GM23338 (cell line): ENCODE measurements at regions not wholly inside any gene's neighbourhood (a gene's known extent, or its start where the extent isn't known, plus 50 kb on each side); places are given as distances from the start of the nearest gene placed in this dataset.

Experiments
- ATAC-seq: fragments of 200-7000 bp; cut with Tn5 transposase; 3 replicates; pipeline ENCODE4 v1.9.1; 2020
- DNase-seq: peaks from one replicate; pipeline ENCODE4 v3.0.0-alpha.2; 2015; ENCODE audit warnings: low spot score
- H2AFZ ChIP-seq: fragments of 200-600 bp; sonication (generic); 2 replicates; pipeline ENCODE4 v1.8.0; 2016; ENCODE audit warnings: antibody characterized with exemption, mild to moderate bottlenecking, moderate library complexity
- H3F3A ChIP-seq: fragments of 200-600 bp; sonication (generic); replicated peaks from 2 replicates; pipeline ENCODE4 v1.8.0; 2017; ENCODE audit warnings: antibody characterized with exemption, mixed run types, low read depth
- H3K27ac ChIP-seq: fragments of 200-600 bp; sonication (generic); 2 replicates; pipeline ENCODE4 v1.6.1; 2016; ENCODE audit warnings: low read depth
- H3K27me3 ChIP-seq: fragments of 200-600 bp; sonication (generic); 2 replicates; pipeline ENCODE4 v1.8.0; 2016; ENCODE audit warnings: mild to moderate bottlenecking, mixed run types, moderate library complexity; ENCODE audit not compliant: insufficient read depth
- H3K36me3 ChIP-seq: fragments of 200-600 bp; sonication (generic); 2 replicates; pipeline ENCODE4 v1.8.0; 2016; ENCODE audit warnings: mild to moderate bottlenecking; ENCODE audit not compliant: insufficient read depth
- H3K4me1 ChIP-seq: fragments of 200-600 bp; sonication (generic); 2 replicates; pipeline ENCODE4 v1.8.0; 2016; ENCODE audit warnings: mild to moderate bottlenecking, moderate library complexity; ENCODE audit not compliant: insufficient read depth
- H3K4me2 ChIP-seq: fragments of 200-600 bp; sonication (generic); 2 replicates; pipeline ENCODE4 v1.7.1; 2017; ENCODE audit warnings: mixed run types
- H3K4me3 ChIP-seq: fragments of 200-600 bp; sonication (generic); 2 replicates; pipeline ENCODE4 v1.6.1; 2016; ENCODE audit warnings: mixed run types
- H3K79me2 ChIP-seq: fragments of 200-600 bp; sonication (generic); replicated peaks from 2 replicates; pipeline ENCODE4 v1.8.0; 2017; ENCODE audit warnings: mild to moderate bottlenecking; ENCODE audit not compliant: insufficient read depth
- H3K9me2 ChIP-seq: fragments of 200-600 bp; sonication (generic); 2 replicates; pipeline ENCODE4 v1.8.0; 2017; ENCODE audit not compliant: insufficient read depth
- H4K20me1 ChIP-seq: fragments of 200-600 bp; sonication (generic); replicated peaks from 2 replicates; pipeline ENCODE4 v1.8.0; 2017; ENCODE audit warnings: mild to moderate bottlenecking; ENCODE audit not compliant: insufficient read depth
- H3K27ac Mint-ChIP-seq: 2 replicates; pipeline ENCODE4 v1.8.0; 2020; ENCODE audit warnings: inconsistent platforms, mild to moderate bottlenecking, moderate library complexity, mixed read lengths
- H3K27me3 Mint-ChIP-seq: 3 replicates; pipeline ENCODE4 v1.8.0; 2022; ENCODE audit warnings: low read depth, mild to moderate bottlenecking, moderate library complexity, mixed read lengths, inconsistent platforms; ENCODE audit not compliant: insufficient read depth, poor library complexity
- H3K36me3 Mint-ChIP-seq: 3 replicates; pipeline ENCODE4 v1.8.0; 2021; ENCODE audit warnings: low read depth, mild to moderate bottlenecking, inconsistent platforms, moderate library complexity, mixed read lengths
- H3K4me1 Mint-ChIP-seq: 3 replicates; pipeline ENCODE4 v1.8.0; 2020; ENCODE audit warnings: mild to moderate bottlenecking, inconsistent platforms, mixed read lengths
- H3K4me3 Mint-ChIP-seq: 3 replicates; pipeline ENCODE4 v1.8.0; 2021; ENCODE audit warnings: moderate library complexity, mild to moderate bottlenecking, inconsistent platforms, mixed read lengths
- H3K9me3 Mint-ChIP-seq: 3 replicates; pipeline ENCODE4 v1.8.0; 2020; ENCODE audit warnings: moderate library complexity, mild to moderate bottlenecking, inconsistent platforms, mixed read lengths
- EZH2phosphoT487 ChIP-seq: fragments of 200-600 bp; sonication (generic); IDR thresholded peaks from one replicate; pipeline ENCODE4 v1.8.1; 2018; ENCODE audit warnings: antibody characterized with exemption; ENCODE audit not compliant: unreplicated experiment
- NANOG ChIP-seq: IDR thresholded peaks from 2 replicates; pipeline ENCODE4 v1.6.1; 2016; ENCODE audit warnings: antibody characterized with exemption, borderline replicate concordance
- POLR2AphosphoS5 ChIP-seq: IDR thresholded peaks from 2 replicates; pipeline ENCODE4 v1.6.1; 2016; ENCODE audit warnings: antibody characterized with exemption, low read depth
- STAT1 ChIP-seq: IDR thresholded peaks from one replicate; pipeline ENCODE4 v1.6.1; 2016; ENCODE audit warnings: antibody characterized with exemption; ENCODE audit not compliant: unreplicated experiment
- TF ChIP-seq, protein P1 (sequence below): IDR thresholded peaks from 2 replicates; pipeline ENCODE4 v1.6.1; 2016; ENCODE audit warnings: antibody characterized with exemption
- TF ChIP-seq, protein P2 (sequence below): fragments of 250-450 bp; sonication (Bioruptor Pico); IDR thresholded peaks from 2 replicates; pipeline ENCODE4 v1.5.0; 2020; ENCODE audit warnings: mild to moderate bottlenecking, moderate library complexity

DNA sequence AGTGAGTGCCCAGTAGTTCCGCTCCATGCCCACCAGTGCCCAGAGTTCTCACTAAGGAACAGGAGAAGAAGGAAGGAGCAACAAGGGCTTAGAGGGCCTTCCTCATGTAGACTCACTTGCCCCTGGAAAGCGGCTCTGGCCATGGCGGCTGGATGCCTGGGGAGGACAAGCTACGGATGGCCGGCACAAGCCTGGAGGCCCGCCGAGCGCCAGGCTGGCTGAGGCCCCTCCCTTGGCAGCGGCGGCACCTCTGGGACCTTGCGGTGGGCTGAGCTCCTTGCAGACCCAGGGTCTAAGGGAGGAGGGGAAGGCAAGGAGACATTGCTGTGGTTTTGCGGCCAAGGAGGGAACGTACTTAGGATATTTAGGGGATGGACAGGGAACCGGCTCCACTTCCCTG, 160.1 kb downstream of the SALL1 start (continued):
- TF ChIP-seq NANOG (no peak), POLR2AphosphoS5 (no peak), EZH2phosphoT487 (no peak)
- TF ChIP-seq, protein P1, sequence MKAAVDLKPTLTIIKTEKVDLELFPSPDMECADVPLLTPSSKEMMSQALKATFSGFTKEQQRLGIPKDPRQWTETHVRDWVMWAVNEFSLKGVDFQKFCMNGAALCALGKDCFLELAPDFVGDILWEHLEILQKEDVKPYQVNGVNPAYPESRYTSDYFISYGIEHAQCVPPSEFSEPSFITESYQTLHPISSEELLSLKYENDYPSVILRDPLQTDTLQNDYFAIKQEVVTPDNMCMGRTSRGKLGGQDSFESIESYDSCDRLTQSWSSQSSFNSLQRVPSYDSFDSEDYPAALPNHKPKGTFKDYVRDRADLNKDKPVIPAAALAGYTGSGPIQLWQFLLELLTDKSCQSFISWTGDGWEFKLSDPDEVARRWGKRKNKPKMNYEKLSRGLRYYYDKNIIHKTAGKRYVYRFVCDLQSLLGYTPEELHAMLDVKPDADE = no peak

DNA sequence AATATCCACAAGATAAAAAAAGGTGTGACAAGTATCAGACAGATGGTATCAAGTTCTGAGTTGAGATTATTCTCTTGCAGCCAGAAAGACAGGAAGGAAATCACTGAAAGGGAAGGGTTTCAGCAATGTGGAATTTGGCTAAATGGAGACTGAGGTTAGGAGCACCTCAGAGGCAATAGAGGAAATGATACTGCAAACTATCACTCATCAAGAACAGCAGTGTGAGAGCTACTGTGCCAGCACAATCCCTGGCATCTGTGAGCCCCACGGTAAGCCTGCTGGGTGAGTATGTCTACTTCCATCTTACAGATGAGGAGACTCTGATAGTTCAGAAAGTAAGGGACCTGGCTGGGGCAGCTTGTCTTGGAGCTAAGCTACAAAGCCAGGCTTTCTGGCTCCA, 162.0 kb downstream of the SALL1 start:
- no peaks in the 10 kb centered on the region for H3F3A ChIP-seq
- no peak overlapping the region for H3K4me2 ChIP-seq
- no peak overlapping the region for H3K27ac Mint-ChIP-seq
- peaks cover 2% of the 10 kb centered on the region; the same call in 2 of the 3 replicates for H3K9me3 Mint-ChIP-seq
- H3K4me3 ChIP-seq = no peak overlapping the region
- H3K4me1 ChIP-seq = no peaks in the 10 kb centered on the region
- H3K36me3 Mint-ChIP-seq = no peaks in the 10 kb centered on the region
- no peak overlapping the region for H2AFZ ChIP-seq
- DNase-seq = no peak
- no peaks in the 10 kb centered on the region for H3K36me3 ChIP-seq
- no peaks in the 10 kb centered on the region for H4K20me1 ChIP-seq
- H3K27me3 ChIP-seq = no peaks in the 10 kb centered on the region
- H3K27ac ChIP-seq = no peak overlapping the region
- TF ChIP-seq STAT1 = no peak
- no peak for TF ChIP-seq EZH2phosphoT487
- TF ChIP-seq, protein P2, sequence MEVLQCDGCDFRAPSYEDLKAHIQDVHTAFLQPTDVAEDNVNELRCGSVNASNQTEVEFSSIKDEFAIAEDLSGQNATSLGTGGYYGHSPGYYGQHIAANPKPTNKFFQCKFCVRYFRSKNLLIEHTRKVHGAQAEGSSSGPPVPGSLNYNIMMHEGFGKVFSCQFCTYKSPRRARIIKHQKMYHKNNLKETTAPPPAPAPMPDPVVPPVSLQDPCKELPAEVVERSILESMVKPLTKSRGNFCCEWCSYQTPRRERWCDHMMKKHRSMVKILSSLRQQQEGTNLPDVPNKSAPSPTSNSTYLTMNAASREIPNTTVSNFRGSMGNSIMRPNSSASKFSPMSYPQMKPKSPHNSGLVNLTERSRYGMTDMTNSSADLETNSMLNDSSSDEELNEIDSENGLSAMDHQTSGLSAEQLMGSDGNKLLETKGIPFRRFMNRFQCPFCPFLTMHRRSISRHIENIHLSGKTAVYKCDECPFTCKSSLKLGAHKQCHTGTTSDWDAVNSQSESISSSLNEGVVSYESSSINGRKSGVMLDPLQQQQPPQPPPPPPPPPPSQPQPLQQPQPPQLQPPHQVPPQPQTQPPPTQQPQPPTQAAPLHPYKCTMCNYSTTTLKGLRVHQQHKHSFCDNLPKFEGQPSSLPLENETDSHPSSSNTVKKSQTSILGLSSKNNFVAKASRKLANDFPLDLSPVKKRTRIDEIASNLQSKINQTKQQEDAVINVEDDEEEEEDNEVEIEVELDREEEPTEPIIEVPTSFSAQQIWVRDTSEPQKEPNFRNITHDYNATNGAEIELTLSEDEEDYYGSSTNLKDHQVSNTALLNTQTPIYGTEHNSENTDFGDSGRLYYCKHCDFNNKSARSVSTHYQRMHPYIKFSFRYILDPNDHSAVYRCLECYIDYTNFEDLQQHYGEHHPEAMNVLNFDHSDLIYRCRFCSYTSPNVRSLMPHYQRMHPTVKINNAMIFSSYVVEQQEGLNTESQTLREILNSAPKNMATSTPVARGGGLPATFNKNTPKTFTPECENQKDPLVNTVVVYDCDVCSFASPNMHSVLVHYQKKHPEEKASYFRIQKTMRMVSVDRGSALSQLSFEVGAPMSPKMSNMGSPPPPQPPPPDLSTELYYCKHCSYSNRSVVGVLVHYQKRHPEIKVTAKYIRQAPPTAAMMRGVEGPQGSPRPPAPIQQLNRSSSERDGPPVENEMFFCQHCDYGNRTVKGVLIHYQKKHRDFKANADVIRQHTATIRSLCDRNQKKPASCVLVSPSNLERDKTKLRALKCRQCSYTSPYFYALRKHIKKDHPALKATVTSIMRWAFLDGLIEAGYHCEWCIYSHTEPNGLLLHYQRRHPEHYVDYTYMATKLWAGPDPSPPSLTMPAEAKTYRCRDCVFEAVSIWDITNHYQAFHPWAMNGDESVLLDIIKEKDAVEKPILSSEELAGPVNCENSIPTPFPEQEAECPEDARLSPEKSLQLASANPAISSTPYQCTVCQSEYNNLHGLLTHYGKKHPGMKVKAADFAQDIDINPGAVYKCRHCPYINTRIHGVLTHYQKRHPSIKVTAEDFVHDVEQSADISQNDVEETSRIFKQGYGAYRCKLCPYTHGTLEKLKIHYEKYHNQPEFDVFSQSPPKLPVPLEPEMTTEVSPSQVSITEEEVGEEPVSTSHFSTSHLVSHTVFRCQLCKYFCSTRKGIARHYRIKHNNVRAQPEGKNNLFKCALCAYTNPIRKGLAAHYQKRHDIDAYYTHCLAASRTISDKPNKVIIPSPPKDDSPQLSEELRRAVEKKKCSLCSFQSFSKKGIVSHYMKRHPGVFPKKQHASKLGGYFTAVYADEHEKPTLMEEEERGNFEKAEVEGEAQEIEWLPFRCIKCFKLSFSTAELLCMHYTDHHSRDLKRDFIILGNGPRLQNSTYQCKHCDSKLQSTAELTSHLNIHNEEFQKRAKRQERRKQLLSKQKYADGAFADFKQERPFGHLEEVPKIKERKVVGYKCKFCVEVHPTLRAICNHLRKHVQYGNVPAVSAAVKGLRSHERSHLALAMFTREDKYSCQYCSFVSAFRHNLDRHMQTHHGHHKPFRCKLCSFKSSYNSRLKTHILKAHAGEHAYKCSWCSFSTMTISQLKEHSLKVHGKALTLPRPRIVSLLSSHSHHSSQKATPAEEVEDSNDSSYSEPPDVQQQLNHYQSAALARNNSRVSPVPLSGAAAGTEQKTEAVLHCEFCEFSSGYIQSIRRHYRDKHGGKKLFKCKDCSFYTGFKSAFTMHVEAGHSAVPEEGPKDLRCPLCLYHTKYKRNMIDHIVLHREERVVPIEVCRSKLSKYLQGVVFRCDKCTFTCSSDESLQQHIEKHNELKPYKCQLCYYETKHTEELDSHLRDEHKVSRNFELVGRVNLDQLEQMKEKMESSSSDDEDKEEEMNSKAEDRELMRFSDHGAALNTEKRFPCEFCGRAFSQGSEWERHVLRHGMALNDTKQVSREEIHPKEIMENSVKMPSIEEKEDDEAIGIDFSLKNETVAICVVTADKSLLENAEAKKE (CRISPR knock-in tag) = no peak
- H3K4me1 Mint-ChIP-seq = no peaks in the 10 kb centered on the region
- H3K9me2 ChIP-seq = no peaks in the 10 kb centered on the region
- H3K79me2 ChIP-seq = no peaks in the 10 kb centered on the region
- peaks cover 11% of the 10 kb centered on the region for H3K27me3 Mint-ChIP-seq
- no peak overlapping the region for H3K4me3 Mint-ChIP-seq
- no peak for ATAC-seq
